Transverse colon (tissue), 4 donors: ENCODE measurements at regions not wholly inside any gene's neighbourhood (a gene's known extent, or its start where the extent isn't known, plus 50 kb on each side); places are given as distances from the start of the nearest gene placed in this dataset.

Source experiments
- DNase-seq: peaks from one replicate; pipeline ENCODE4 v3.0.0-alpha.2; 2019
- H3K27ac ChIP-seq, 4 donors: fragments of 200-600 bp; sonication (generic); 2 replicates each; pipeline ENCODE4 v1.5.1; 2016 to 2018; ENCODE audit warnings: inconsistent platforms in 4 of 4
- H3K27me3 ChIP-seq: fragments of 200-600 bp; sonication (generic); 2 replicates; pipeline ENCODE4 v1.5.1; 2017; ENCODE audit warnings: inconsistent platforms
- H3K36me3 ChIP-seq, 4 donors: fragments of 200-600 bp; sonication (generic); 2 replicates each; pipeline ENCODE4 v1.5.1; 2017 to 2019; ENCODE audit warnings: inconsistent platforms in 4 of 4
- H3K4me1 ChIP-seq, 4 donors: fragments of 200-600 bp; sonication (generic); 2 replicates each; pipeline ENCODE4 v1.5.1; 2017 to 2020; ENCODE audit warnings: inconsistent platforms in 4 of 4
- H3K4me3 ChIP-seq, 4 donors: fragments of 200-600 bp; sonication (generic); 1 replicate in 1 of 4; 2 replicates in 3 of 4; pipeline versions ENCODE4 v1.5.1 to v1.6.1; 2017 to 2019; ENCODE audit warnings: inconsistent platforms in 4 of 4
- H3K9me3 ChIP-seq, 2 donors: fragments of 200-600 bp; sonication (generic); 2 replicates each; pipeline ENCODE4 v1.5.1; 2017 to 2019; ENCODE audit warnings: inconsistent platforms in 2 of 2
- CTCF ChIP-seq, 5 experiments: fragments of 200-600 bp in 3 of 5; fragments of 450-650 bp in 2 of 5; sonication (generic) in 3 of 5; IDR thresholded peaks; 1 replicate in 2 of 5; 2 replicates in 3 of 5; pipeline ENCODE4 v1.5.1; 2016 to 2017; ENCODE audit warnings: antibody characterized with exemption in 5 of 5, inconsistent platforms in 3 of 5, mild to moderate bottlenecking in 2 of 5, moderate library complexity in 1 of 5
- EP300 ChIP-seq: sonication (generic); formaldehyde crosslinking; IDR thresholded peaks from one replicate; pipeline ENCODE4 v1.6.1; 2017; ENCODE audit warnings: antibody characterized with exemption, low read depth
- POLR2A ChIP-seq: fragments of 450-650 bp; IDR thresholded peaks from one replicate; pipeline ENCODE4 v1.6.1; 2016; ENCODE audit warnings: antibody characterized with exemption, mild to moderate bottlenecking, moderate library complexity
- POLR2AphosphoS5 ChIP-seq, 3 donors: sonication (generic); formaldehyde crosslinking; IDR thresholded peaks; one replicate each; pipeline ENCODE4 v1.6.1; 2016; ENCODE audit warnings: antibody characterized with exemption in 3 of 3
- WGBS, 2 donors: methylation state at CpG; one replicate each; pipeline ENCODE4 v1.1.5; 2018; ENCODE audit warnings: low coverage in 1 of 2; 5-methylcytosine and 5-hydroxymethylcytosine counted together
- in situ Hi-C, 4 donors: fragments of 200-750 bp; cut with MboI; loops; one replicate each; pipeline versions ENCODE4 v1.15.0 to v1.15.1; 2017; ENCODE audit warnings: low sequenced_read_pairs in 3 of 4, low pct_ligation_motif_present in 1 of 4, low pct_unique_long_range_greater_than_20kb in 1 of 4
- intact Hi-C: fragments of 100-400 bp; cut with DNase I; formaldehyde crosslinking; loops from one replicate; pipeline ENCODE4 v1.15.1; 2023; ENCODE audit warnings: low total_unique reads

- in situ Hi-C loops (loop anchor here in 1 of 4 donors (25.0 kb wide), 1 partner anchor 106 kb away; no protein-coding TSS in a partner anchor), intact Hi-C loops (no loop called here)
- Histone ChIP-seq H3K27me3 (no peaks in the 10 kb centered on the region), H3K36me3 (no peaks in the 10 kb centered on the region), H3K4me3 (no peak overlapping the region), H3K27ac (no peak overlapping the region), H3K4me1 (no peaks in the 10 kb centered on the region), H3K9me3 (peaks cover 0 to 4% of the 10 kb centered on the region in 2 donors)
- DNase-seq, result no peak
- WGBS, 2 donors, result 67 to 100% methylated on average over 2 to 7 of the region's 7 CpGs
- TF ChIP-seq POLR2A, result no peak
- TF ChIP-seq POLR2AphosphoS5 (IDR thresholded peaks at IDR 0.05), result no peak
- TF ChIP-seq CTCF (IDR thresholded peaks at IDR 0.05), result no peak
Measured at GRCh38 chr15:94793641-94794040, 562.3 kb downstream of the MCTP2 start.

GRCh38 chr15:94804613-94805012, 573.3 kb downstream of the MCTP2 start:
- no peak for TF ChIP-seq EP300
- no peak for TF ChIP-seq POLR2A
- TF ChIP-seq POLR2AphosphoS5 (IDR thresholded peaks at IDR 0.05), result no peak
- no peak for TF ChIP-seq CTCF (IDR thresholded peaks at IDR 0.05)
- Histone ChIP-seq H3K36me3 (no peaks in the 10 kb centered on the region), H3K4me1 (no peaks in the 10 kb centered on the region), H3K9me3 (peaks cover 0 to 11% of the 10 kb centered on the region in 2 donors), H3K27ac (no peak overlapping the region), H3K4me3 (no peak overlapping the region), H3K27me3 (no peaks in the 10 kb centered on the region)
- in situ Hi-C loops (loop anchor here in 1 of 4 donors (25.0 kb wide), 1 partner anchor 108 kb away; no protein-coding TSS in a partner anchor), intact Hi-C loops (no loop called here)
- 33 to 38% methylated on average over 1 to 2 of the region's 2 CpGs for WGBS, 2 donors
- no peak for DNase-seq

GRCh38 chr15:94815110-94815731, 583.9 kb downstream of the MCTP2 start:
- TF ChIP-seq POLR2A (no peak), EP300 (no peak), POLR2AphosphoS5 (IDR thresholded peaks at IDR 0.05) (no peak), CTCF (IDR thresholded peaks at IDR 0.05) (no peak)
- in situ Hi-C loops, result loop anchor here in 1 of 4 donors (25.0 kb wide), 1 partner anchor 97 kb away; no protein-coding TSS in a partner anchor
- no peak for DNase-seq
- Histone ChIP-seq H3K27ac (no peak overlapping the region), H3K4me3 (no peak overlapping the region), H3K36me3 (no peaks in the 10 kb centered on the region), H3K27me3 (no peaks in the 10 kb centered on the region), H3K4me1 (no peaks in the 10 kb centered on the region), H3K9me3 (no peaks in the 10 kb centered on the region)
- 66 to 74% methylated on average over 4 of the region's 4 CpGs for WGBS, 2 donors
- intact Hi-C loops, result no loop called here

- H3K36me3 ChIP-seq, result no peaks in the 10 kb centered on the region
- no peak for DNase-seq
- no peak overlapping the region for H3K4me3 ChIP-seq
- no peaks in the 10 kb centered on the region for H3K9me3 ChIP-seq
- H3K27ac ChIP-seq, result no peak overlapping the region
- 80 to 86% methylated on average over 4 to 5 of the region's 5 CpGs for WGBS, 2 donors
- TF ChIP-seq POLR2AphosphoS5 (IDR thresholded peaks at IDR 0.05) (no peak), EP300 (no peak), POLR2A (no peak), CTCF (IDR thresholded peaks at IDR 0.05) (no peak)
- intact Hi-C loops (no loop called here), in situ Hi-C loops (loop anchor here in 1 of 4 donors (25.0 kb wide), 1 partner anchor 96 kb away; no protein-coding TSS in a partner anchor)
- no peaks in the 10 kb centered on the region for H3K4me1 ChIP-seq
- H3K27me3 ChIP-seq, result no peaks in the 10 kb centered on the region
Measured at GRCh38 chr15:94815914-94816313, 584.6 kb downstream of the MCTP2 start.
